H9 (cell line): ENCODE measurements at regions not wholly inside any gene's neighbourhood (a gene's known extent, or its start where the extent isn't known, plus 50 kb on each side); places are given as distances from the start of the nearest gene placed in this dataset.

Source experiments
- DNase-seq: peaks from one replicate; pipeline ENCODE4 v3.0.0-alpha.2; 2017
- H2AFZ ChIP-seq: one replicate; pipeline ENCODE4 v1.6.1; 2013; ENCODE audit warnings: mild to moderate bottlenecking, low read length, control low read depth, moderate library complexity
- H2AK5ac ChIP-seq: 2 replicates; pipeline ENCODE4 v1.6.1; 2013; ENCODE audit warnings: low read length, control low read depth, mixed read lengths; ENCODE audit not compliant: insufficient read length
- H2BK120ac ChIP-seq: one replicate; pipeline ENCODE4 v1.6.1; 2013; ENCODE audit warnings: low read depth, mild to moderate bottlenecking, low read length, control low read depth, inconsistent platforms; ENCODE audit not compliant: poor library complexity, severe bottlenecking
- H2BK12ac ChIP-seq: 2 replicates; pipeline ENCODE4 v1.6.1; 2013; ENCODE audit warnings: low read length, control low read depth, mixed read lengths, low read depth; ENCODE audit not compliant: insufficient read length
- H2BK15ac ChIP-seq: 2 replicates; pipeline ENCODE4 v1.6.1; 2013; ENCODE audit warnings: low read depth, low read length, control low read depth
- H2BK20ac ChIP-seq: one replicate; pipeline ENCODE4 v1.6.1; 2013; ENCODE audit warnings: low read depth, mild to moderate bottlenecking, low read length, control low read depth, inconsistent platforms; ENCODE audit not compliant: poor library complexity, severe bottlenecking
- H2BK5ac ChIP-seq: 2 replicates; pipeline ENCODE4 v1.6.1; 2013; ENCODE audit warnings: low read length, control low read depth, mixed read lengths; ENCODE audit not compliant: insufficient read length
- H3K14ac ChIP-seq: 2 replicates; pipeline ENCODE4 v1.6.1; 2013; ENCODE audit warnings: low read length, control low read depth; ENCODE audit not compliant: insufficient read depth
- H3K18ac ChIP-seq: 2 replicates; pipeline ENCODE4 v1.6.1; 2013; ENCODE audit warnings: low read depth, mild to moderate bottlenecking, mixed read lengths, low read length, control low read depth; ENCODE audit not compliant: insufficient read length
- H3K23ac ChIP-seq: 2 replicates; pipeline ENCODE4 v1.6.1; 2013; ENCODE audit warnings: low read length, control low read depth, mixed read lengths, low read depth; ENCODE audit not compliant: insufficient read length
- H3K23me2 ChIP-seq: 2 replicates; pipeline ENCODE4 v1.6.1; 2013; ENCODE audit warnings: low read depth, mild to moderate bottlenecking, mixed read lengths, low read length, control low read depth; ENCODE audit not compliant: insufficient read length, poor library complexity, severe bottlenecking
- H3K27ac ChIP-seq: 2 replicates; pipeline ENCODE4 v1.5.1; 2013; ENCODE audit warnings: low read length, control low read depth, mixed read lengths, low read depth; ENCODE audit not compliant: insufficient read length
- H3K27me3 ChIP-seq: 2 replicates; pipeline ENCODE4 v1.6.1; 2013; ENCODE audit warnings: low read length, control low read depth, inconsistent platforms; ENCODE audit not compliant: insufficient read depth
- H3K4ac ChIP-seq: 2 replicates; pipeline ENCODE4 v1.6.1; 2013; ENCODE audit warnings: low read depth, mild to moderate bottlenecking, control low read depth, inconsistent platforms, low read length, moderate library complexity
- H3K4me1 ChIP-seq: 2 replicates; pipeline ENCODE4 v1.6.1; 2013; ENCODE audit warnings: low read length, control low read depth, inconsistent platforms; ENCODE audit not compliant: insufficient read depth
- H3K4me2 ChIP-seq: 2 replicates; pipeline ENCODE4 v1.6.1; 2013; ENCODE audit warnings: low read length, control low read depth, mixed read lengths; ENCODE audit not compliant: insufficient read length, insufficient read depth
- H3K56ac ChIP-seq: 2 replicates; pipeline ENCODE4 v1.6.1; 2013; ENCODE audit warnings: low read depth, mild to moderate bottlenecking, mixed read lengths, low read length, control low read depth; ENCODE audit not compliant: insufficient read length
- H3K79me1 ChIP-seq: 2 replicates; pipeline ENCODE4 v1.6.1; 2013; ENCODE audit warnings: low read depth, mild to moderate bottlenecking, moderate library complexity, low read length, control low read depth, inconsistent platforms; ENCODE audit not compliant: insufficient read depth, poor library complexity, severe bottlenecking
- H3K79me2 ChIP-seq: 2 replicates; pipeline ENCODE4 v1.6.1; 2013; ENCODE audit warnings: low read length, control low read depth, inconsistent platforms; ENCODE audit not compliant: insufficient read depth
- H3K9ac ChIP-seq: 2 replicates; pipeline ENCODE4 v1.6.1; 2013; ENCODE audit warnings: low read length, control low read depth, mixed read lengths; ENCODE audit not compliant: insufficient read length; ENCODE audit errors: extremely low read depth
- H3K9me3 ChIP-seq: one replicate; pipeline ENCODE4 v1.6.1; 2013; ENCODE audit warnings: low read depth, low read length, inconsistent platforms; ENCODE audit not compliant: control insufficient read depth
- H3T11ph ChIP-seq: one replicate; pipeline ENCODE4 v1.6.1; 2013; ENCODE audit warnings: mild to moderate bottlenecking, low read length, control low read depth, inconsistent platforms
- H4K20me1 ChIP-seq: one replicate; pipeline ENCODE4 v1.6.1; 2013; ENCODE audit not compliant: control insufficient read depth, insufficient read length, insufficient read depth
- H4K5ac ChIP-seq: 2 replicates; pipeline ENCODE4 v1.6.1; 2013; ENCODE audit warnings: low read depth, mild to moderate bottlenecking, mixed read lengths, low read length, control low read depth; ENCODE audit not compliant: insufficient read length
- H4K8ac ChIP-seq: replicated peaks from 2 replicates; pipeline ENCODE4 v1.6.1; 2013; ENCODE audit warnings: low read length, control low read depth, mixed read lengths, low read depth; ENCODE audit not compliant: insufficient read length
- H4K91ac ChIP-seq: 2 replicates; pipeline ENCODE4 v1.6.1; 2013; ENCODE audit warnings: low read depth, mild to moderate bottlenecking, moderate library complexity, mixed read lengths, low read length, control low read depth; ENCODE audit not compliant: insufficient read length
- H3K27ac Mint-ChIP-seq, 3 experiments: 2 replicates in 2 of 3; 3 replicates in 1 of 3; pipeline ENCODE4 v1.8.0; 2020 to 2021; ENCODE audit warnings: mixed read lengths in 3 of 3, mild to moderate bottlenecking in 1 of 3, moderate library complexity in 1 of 3
- H3K27me3 Mint-ChIP-seq: 2 replicates; pipeline ENCODE4 v1.8.0; 2021; ENCODE audit warnings: low read depth, mild to moderate bottlenecking, moderate library complexity, mixed read lengths
- H3K36me3 Mint-ChIP-seq, 3 experiments: 2 replicates in 2 of 3; 3 replicates in 1 of 3; pipeline ENCODE4 v1.8.0; 2020 to 2021; ENCODE audit warnings: low read depth in 3 of 3, mixed read lengths in 3 of 3; ENCODE audit not compliant: insufficient read depth in 1 of 3
- H3K4me1 Mint-ChIP-seq, 2 experiments: 2 replicates each; pipeline ENCODE4 v1.8.0; 2020; ENCODE audit warnings: mixed read lengths in 2 of 2
- H3K4me3 Mint-ChIP-seq, 2 experiments: 2 replicates in 1 of 2; 3 replicates in 1 of 2; pipeline ENCODE4 v1.8.0; 2020 to 2021; ENCODE audit warnings: mild to moderate bottlenecking in 2 of 2, mixed read lengths in 2 of 2, moderate library complexity in 1 of 2
- H3K9me3 Mint-ChIP-seq, 2 experiments: 2 replicates in 1 of 2; 3 replicates in 1 of 2; pipeline ENCODE4 v1.8.0; 2020; ENCODE audit warnings: mild to moderate bottlenecking in 2 of 2, mixed read lengths in 2 of 2, moderate library complexity in 1 of 2
- WGBS: extraction: QIAGEN DNeasy Blood & Tissue Kit; methylation state at CpG from one replicate; pipeline ENCODE4 v1.1.7; 2013; ENCODE audit warnings: missing lambda C conversion rate, low lambda C conversion rate, mixed read lengths; ENCODE audit not compliant: insufficient read length; ENCODE audit errors: extremely low coverage; 5-methylcytosine and 5-hydroxymethylcytosine counted together
- TF ChIP-seq, protein P1 (sequence below): fragments of 200-600 bp; sonication (generic); conservative IDR thresholded peaks from 3 replicates; pipeline ENCODE4 v1.8.0; 2021; ENCODE audit warnings: antibody characterized with exemption, mild to moderate bottlenecking

GRCh38 chr9:94030318-94031179, 53.7 kb upstream of the PTPDC1 start:
- TF ChIP-seq, protein P1, sequence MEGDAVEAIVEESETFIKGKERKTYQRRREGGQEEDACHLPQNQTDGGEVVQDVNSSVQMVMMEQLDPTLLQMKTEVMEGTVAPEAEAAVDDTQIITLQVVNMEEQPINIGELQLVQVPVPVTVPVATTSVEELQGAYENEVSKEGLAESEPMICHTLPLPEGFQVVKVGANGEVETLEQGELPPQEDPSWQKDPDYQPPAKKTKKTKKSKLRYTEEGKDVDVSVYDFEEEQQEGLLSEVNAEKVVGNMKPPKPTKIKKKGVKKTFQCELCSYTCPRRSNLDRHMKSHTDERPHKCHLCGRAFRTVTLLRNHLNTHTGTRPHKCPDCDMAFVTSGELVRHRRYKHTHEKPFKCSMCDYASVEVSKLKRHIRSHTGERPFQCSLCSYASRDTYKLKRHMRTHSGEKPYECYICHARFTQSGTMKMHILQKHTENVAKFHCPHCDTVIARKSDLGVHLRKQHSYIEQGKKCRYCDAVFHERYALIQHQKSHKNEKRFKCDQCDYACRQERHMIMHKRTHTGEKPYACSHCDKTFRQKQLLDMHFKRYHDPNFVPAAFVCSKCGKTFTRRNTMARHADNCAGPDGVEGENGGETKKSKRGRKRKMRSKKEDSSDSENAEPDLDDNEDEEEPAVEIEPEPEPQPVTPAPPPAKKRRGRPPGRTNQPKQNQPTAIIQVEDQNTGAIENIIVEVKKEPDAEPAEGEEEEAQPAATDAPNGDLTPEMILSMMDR: no peak
- no peak overlapping the region for H3T11ph ChIP-seq
- H3K9ac ChIP-seq: peak overlapping the region; percentile 64
- peaks cover 25% of the 10 kb centered on the region for H3K27me3 Mint-ChIP-seq
- H3K18ac ChIP-seq: peak overlapping the region; percentile 83
- no peak overlapping the region for H2BK12ac ChIP-seq
- H3K4me2 ChIP-seq: peak overlapping the region; percentile 66
- DNase-seq: peak; percentile 86
- no peak overlapping the region for H2BK5ac ChIP-seq
- WGBS: no CpG with 5 or more reads among the region's 97 CpGs
- H2BK15ac ChIP-seq: no peak overlapping the region
- no peak overlapping the region for H3K4ac ChIP-seq
- H3K9me3 ChIP-seq: no peaks in the 10 kb centered on the region
- H2AFZ ChIP-seq: peak overlapping the region; percentile 7
- no peak overlapping the region for H4K91ac ChIP-seq
- H3K27ac Mint-ChIP-seq: peak overlapping the region; percentile 89 to 96 (median 91); a peak in 6 of 7 replicates
- no peak overlapping the region for H4K5ac ChIP-seq
- H3K79me1 ChIP-seq: no peaks in the 10 kb centered on the region
- H2AK5ac ChIP-seq: no peak overlapping the region
- no peak overlapping the region for H3K27ac ChIP-seq
- H3K14ac ChIP-seq: peak overlapping the region; percentile 86
- no peak overlapping the region for H3K23ac ChIP-seq
- H2BK20ac ChIP-seq: no peak overlapping the region
- peaks cover 3% of the 10 kb centered on the region; the same call in 1 of the 2 replicates for H3K27me3 ChIP-seq
- peaks cover 24 to 35% of the 10 kb centered on the region in 2 experiments for H3K9me3 Mint-ChIP-seq
- H4K8ac ChIP-seq: no peak overlapping the region
- no peak overlapping the region for H2BK120ac ChIP-seq
- no peaks in the 10 kb centered on the region for H3K4me1 ChIP-seq
- peaks cover 2% of the 10 kb centered on the region; the same call in 1 of the 2 replicates for H3K79me2 ChIP-seq
- H3K36me3 Mint-ChIP-seq: peaks cover 6 to 21% (median 11%) of the 10 kb centered on the region in 3 experiments
- H4K20me1 ChIP-seq: no peaks in the 10 kb centered on the region
- H3K4me3 Mint-ChIP-seq: peak overlapping the region; percentile 93 to 99
- H3K56ac ChIP-seq: no peak overlapping the region
- H3K23me2 ChIP-seq: peaks cover 9% of the 10 kb centered on the region
- H3K4me1 Mint-ChIP-seq: peaks cover 7 to 14% of the 10 kb centered on the region in 2 experiments
